H9 (cell line): ENCODE measurements at regions not wholly inside any gene's neighbourhood (a gene's known extent, or its start where the extent isn't known, plus 50 kb on each side); places are given as distances from the start of the nearest gene placed in this dataset.

Experiments
- DNase-seq: peaks from one replicate; pipeline ENCODE4 v3.0.0-alpha.2; 2017
- H2AFZ ChIP-seq: one replicate; pipeline ENCODE4 v1.6.1; 2013; ENCODE audit warnings: mild to moderate bottlenecking, low read length, control low read depth, moderate library complexity
- H2AK5ac ChIP-seq: 2 replicates; pipeline ENCODE4 v1.6.1; 2013; ENCODE audit warnings: low read length, control low read depth, mixed read lengths; ENCODE audit not compliant: insufficient read length
- H2BK120ac ChIP-seq: one replicate; pipeline ENCODE4 v1.6.1; 2013; ENCODE audit warnings: low read depth, mild to moderate bottlenecking, low read length, control low read depth, inconsistent platforms; ENCODE audit not compliant: poor library complexity, severe bottlenecking
- H2BK12ac ChIP-seq: 2 replicates; pipeline ENCODE4 v1.6.1; 2013; ENCODE audit warnings: low read length, control low read depth, mixed read lengths, low read depth; ENCODE audit not compliant: insufficient read length
- H2BK15ac ChIP-seq: 2 replicates; pipeline ENCODE4 v1.6.1; 2013; ENCODE audit warnings: low read depth, low read length, control low read depth
- H2BK20ac ChIP-seq: one replicate; pipeline ENCODE4 v1.6.1; 2013; ENCODE audit warnings: low read depth, mild to moderate bottlenecking, low read length, control low read depth, inconsistent platforms; ENCODE audit not compliant: poor library complexity, severe bottlenecking
- H2BK5ac ChIP-seq: 2 replicates; pipeline ENCODE4 v1.6.1; 2013; ENCODE audit warnings: low read length, control low read depth, mixed read lengths; ENCODE audit not compliant: insufficient read length
- H3K14ac ChIP-seq: 2 replicates; pipeline ENCODE4 v1.6.1; 2013; ENCODE audit warnings: low read length, control low read depth; ENCODE audit not compliant: insufficient read depth
- H3K18ac ChIP-seq: 2 replicates; pipeline ENCODE4 v1.6.1; 2013; ENCODE audit warnings: low read depth, mild to moderate bottlenecking, mixed read lengths, low read length, control low read depth; ENCODE audit not compliant: insufficient read length
- H3K23ac ChIP-seq: 2 replicates; pipeline ENCODE4 v1.6.1; 2013; ENCODE audit warnings: low read length, control low read depth, mixed read lengths, low read depth; ENCODE audit not compliant: insufficient read length
- H3K23me2 ChIP-seq: 2 replicates; pipeline ENCODE4 v1.6.1; 2013; ENCODE audit warnings: low read depth, mild to moderate bottlenecking, mixed read lengths, low read length, control low read depth; ENCODE audit not compliant: insufficient read length, poor library complexity, severe bottlenecking
- H3K27ac ChIP-seq: 2 replicates; pipeline ENCODE4 v1.5.1; 2013; ENCODE audit warnings: low read length, control low read depth, mixed read lengths, low read depth; ENCODE audit not compliant: insufficient read length
- H3K27me3 ChIP-seq: 2 replicates; pipeline ENCODE4 v1.6.1; 2013; ENCODE audit warnings: low read length, control low read depth, inconsistent platforms; ENCODE audit not compliant: insufficient read depth
- H3K4ac ChIP-seq: 2 replicates; pipeline ENCODE4 v1.6.1; 2013; ENCODE audit warnings: low read depth, mild to moderate bottlenecking, control low read depth, inconsistent platforms, low read length, moderate library complexity
- H3K4me1 ChIP-seq: 2 replicates; pipeline ENCODE4 v1.6.1; 2013; ENCODE audit warnings: low read length, control low read depth, inconsistent platforms; ENCODE audit not compliant: insufficient read depth
- H3K4me2 ChIP-seq: 2 replicates; pipeline ENCODE4 v1.6.1; 2013; ENCODE audit warnings: low read length, control low read depth, mixed read lengths; ENCODE audit not compliant: insufficient read length, insufficient read depth
- H3K56ac ChIP-seq: 2 replicates; pipeline ENCODE4 v1.6.1; 2013; ENCODE audit warnings: low read depth, mild to moderate bottlenecking, mixed read lengths, low read length, control low read depth; ENCODE audit not compliant: insufficient read length
- H3K79me1 ChIP-seq: 2 replicates; pipeline ENCODE4 v1.6.1; 2013; ENCODE audit warnings: low read depth, mild to moderate bottlenecking, moderate library complexity, low read length, control low read depth, inconsistent platforms; ENCODE audit not compliant: insufficient read depth, poor library complexity, severe bottlenecking
- H3K79me2 ChIP-seq: 2 replicates; pipeline ENCODE4 v1.6.1; 2013; ENCODE audit warnings: low read length, control low read depth, inconsistent platforms; ENCODE audit not compliant: insufficient read depth
- H3K9ac ChIP-seq: 2 replicates; pipeline ENCODE4 v1.6.1; 2013; ENCODE audit warnings: low read length, control low read depth, mixed read lengths; ENCODE audit not compliant: insufficient read length; ENCODE audit errors: extremely low read depth
- H3K9me3 ChIP-seq: one replicate; pipeline ENCODE4 v1.6.1; 2013; ENCODE audit warnings: low read depth, low read length, inconsistent platforms; ENCODE audit not compliant: control insufficient read depth
- H3T11ph ChIP-seq: one replicate; pipeline ENCODE4 v1.6.1; 2013; ENCODE audit warnings: mild to moderate bottlenecking, low read length, control low read depth, inconsistent platforms
- H4K20me1 ChIP-seq: one replicate; pipeline ENCODE4 v1.6.1; 2013; ENCODE audit not compliant: control insufficient read depth, insufficient read length, insufficient read depth
- H4K5ac ChIP-seq: 2 replicates; pipeline ENCODE4 v1.6.1; 2013; ENCODE audit warnings: low read depth, mild to moderate bottlenecking, mixed read lengths, low read length, control low read depth; ENCODE audit not compliant: insufficient read length
- H4K8ac ChIP-seq: replicated peaks from 2 replicates; pipeline ENCODE4 v1.6.1; 2013; ENCODE audit warnings: low read length, control low read depth, mixed read lengths, low read depth; ENCODE audit not compliant: insufficient read length
- H4K91ac ChIP-seq: 2 replicates; pipeline ENCODE4 v1.6.1; 2013; ENCODE audit warnings: low read depth, mild to moderate bottlenecking, moderate library complexity, mixed read lengths, low read length, control low read depth; ENCODE audit not compliant: insufficient read length
- H3K27ac Mint-ChIP-seq, 3 experiments: 2 replicates in 2 of 3; 3 replicates in 1 of 3; pipeline ENCODE4 v1.8.0; 2020 to 2021; ENCODE audit warnings: mixed read lengths in 3 of 3, mild to moderate bottlenecking in 1 of 3, moderate library complexity in 1 of 3
- H3K27me3 Mint-ChIP-seq: 2 replicates; pipeline ENCODE4 v1.8.0; 2021; ENCODE audit warnings: low read depth, mild to moderate bottlenecking, moderate library complexity, mixed read lengths
- H3K36me3 Mint-ChIP-seq, 3 experiments: 2 replicates in 2 of 3; 3 replicates in 1 of 3; pipeline ENCODE4 v1.8.0; 2020 to 2021; ENCODE audit warnings: low read depth in 3 of 3, mixed read lengths in 3 of 3; ENCODE audit not compliant: insufficient read depth in 1 of 3
- H3K4me1 Mint-ChIP-seq, 2 experiments: 2 replicates each; pipeline ENCODE4 v1.8.0; 2020; ENCODE audit warnings: mixed read lengths in 2 of 2
- H3K4me3 Mint-ChIP-seq, 2 experiments: 2 replicates in 1 of 2; 3 replicates in 1 of 2; pipeline ENCODE4 v1.8.0; 2020 to 2021; ENCODE audit warnings: mild to moderate bottlenecking in 2 of 2, mixed read lengths in 2 of 2, moderate library complexity in 1 of 2
- H3K9me3 Mint-ChIP-seq, 2 experiments: 2 replicates in 1 of 2; 3 replicates in 1 of 2; pipeline ENCODE4 v1.8.0; 2020; ENCODE audit warnings: mild to moderate bottlenecking in 2 of 2, mixed read lengths in 2 of 2, moderate library complexity in 1 of 2
- CTCF ChIP-seq: fragments of 200-600 bp; sonication (generic); conservative IDR thresholded peaks from 3 replicates; pipeline ENCODE4 v1.8.0; 2021; ENCODE audit warnings: antibody characterized with exemption, mild to moderate bottlenecking
- WGBS: extraction: QIAGEN DNeasy Blood & Tissue Kit; methylation state at CpG from one replicate; pipeline ENCODE4 v1.1.7; 2013; ENCODE audit warnings: missing lambda C conversion rate, low lambda C conversion rate, mixed read lengths; ENCODE audit not compliant: insufficient read length; ENCODE audit errors: extremely low coverage; 5-methylcytosine and 5-hydroxymethylcytosine counted together

DNA sequence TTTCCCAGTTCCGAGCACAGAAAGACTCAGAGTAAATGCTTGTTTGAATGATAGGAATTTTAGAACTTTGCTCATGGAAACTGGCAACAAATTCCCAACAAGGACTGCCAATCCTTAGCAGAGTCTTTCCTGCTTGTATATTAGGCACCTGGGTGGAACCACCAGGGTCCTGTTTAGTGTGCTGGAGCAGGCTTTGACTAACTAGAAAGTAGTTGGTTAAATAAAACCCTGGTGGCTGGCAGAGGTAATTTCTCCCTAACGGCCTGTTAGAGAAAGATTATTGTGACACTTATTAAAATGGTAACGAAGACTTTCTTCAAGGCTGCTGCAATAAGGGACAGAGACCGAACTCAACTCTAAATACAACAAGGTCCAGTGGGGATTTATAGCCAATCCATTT lies 103.6 kb upstream of the TEX13D start:
- H3K14ac ChIP-seq: no peak overlapping the region
- no peak overlapping the region for H3K9ac ChIP-seq
- Mint-ChIP-seq H3K36me3 (no peaks in the 10 kb centered on the region), H3K27me3 (peaks cover 52% of the 10 kb centered on the region), H3K27ac (peak overlapping the region in 1 of 3 experiments; percentile 68; a peak in 2 of 7 replicates), H3K4me1 (peaks cover 59 to 60% of the 10 kb centered on the region in 2 experiments), H3K4me3 (no peak overlapping the region; a peak in 1 of 5 replicates), H3K9me3 (peaks cover 6 to 8% of the 10 kb centered on the region in 2 experiments; a peak in 4 of 5 replicates)
- peak; percentile 61; the same call in 2 of the 3 replicates for TF ChIP-seq CTCF
- peaks cover 3% of the 10 kb centered on the region; the same call in 1 of the 2 replicates for H3K4me1 ChIP-seq
- no peak overlapping the region for H2BK15ac ChIP-seq
- no peaks in the 10 kb centered on the region for H4K20me1 ChIP-seq
- H3K27me3 ChIP-seq: no peaks in the 10 kb centered on the region
- no peak overlapping the region for H3T11ph ChIP-seq
- H4K91ac ChIP-seq: no peak overlapping the region
- no peak overlapping the region for H3K23ac ChIP-seq
- peaks cover 11% of the 10 kb centered on the region for H3K9me3 ChIP-seq
- no peak overlapping the region for H3K27ac ChIP-seq
- H3K79me2 ChIP-seq: no peaks in the 10 kb centered on the region
- H2BK20ac ChIP-seq: no peak overlapping the region
- no peaks in the 10 kb centered on the region for H3K79me1 ChIP-seq
- H2BK5ac ChIP-seq: no peak overlapping the region
- no peak overlapping the region for H2BK12ac ChIP-seq
- DNase-seq: no peak
- H3K4me2 ChIP-seq: no peak overlapping the region
- no CpG with 5 or more reads among the region's 4 CpGs for WGBS
- no peak overlapping the region for H2BK120ac ChIP-seq
- H3K18ac ChIP-seq: no peak overlapping the region
- no peaks in the 10 kb centered on the region for H3K23me2 ChIP-seq
- no peak overlapping the region for H4K5ac ChIP-seq
- H4K8ac ChIP-seq: no peak overlapping the region
- H2AFZ ChIP-seq: no peak overlapping the region
- no peak overlapping the region for H3K4ac ChIP-seq
- H2AK5ac ChIP-seq: no peak overlapping the region
- no peak overlapping the region for H3K56ac ChIP-seq
